ENCODE measurements at regions not wholly inside any gene's neighbourhood (a gene's known extent, or its start where the extent isn't known, plus 50 kb on each side); places are given as distances from the start of the nearest gene placed in this dataset.

DNA sequence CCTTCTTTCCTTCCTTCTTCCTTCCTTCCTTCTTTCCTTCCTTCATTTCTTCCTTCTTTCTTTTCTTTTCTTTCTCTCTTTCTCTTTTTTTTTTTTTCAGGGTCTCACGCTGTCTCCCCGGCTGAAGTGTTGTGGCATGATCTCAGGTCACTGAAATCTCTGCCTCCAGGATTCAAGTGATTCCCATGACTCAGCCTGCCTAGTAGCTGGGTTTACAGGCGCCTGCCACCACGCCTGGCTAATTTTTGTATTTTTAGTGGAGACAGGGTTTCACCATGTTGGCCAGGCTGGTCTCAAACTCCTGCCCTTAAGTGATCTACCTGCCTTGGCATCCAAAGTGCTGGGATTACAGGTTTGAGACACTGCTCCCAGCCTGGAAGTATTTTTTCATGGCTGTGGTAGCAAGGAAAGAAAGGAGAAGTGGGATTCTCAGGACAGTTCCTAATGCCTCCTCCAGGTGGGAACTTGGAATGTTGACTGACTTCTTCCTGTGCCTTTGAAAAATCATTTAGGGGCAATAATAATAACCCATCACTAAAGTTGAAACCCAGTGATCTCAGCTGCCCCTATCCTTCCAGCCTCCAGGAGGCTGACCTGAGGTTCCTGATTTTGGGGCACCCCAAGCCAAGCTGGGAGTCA lies 89.3 kb upstream of the CELF4 start:
- TF ChIP-seq, protein P1, sequence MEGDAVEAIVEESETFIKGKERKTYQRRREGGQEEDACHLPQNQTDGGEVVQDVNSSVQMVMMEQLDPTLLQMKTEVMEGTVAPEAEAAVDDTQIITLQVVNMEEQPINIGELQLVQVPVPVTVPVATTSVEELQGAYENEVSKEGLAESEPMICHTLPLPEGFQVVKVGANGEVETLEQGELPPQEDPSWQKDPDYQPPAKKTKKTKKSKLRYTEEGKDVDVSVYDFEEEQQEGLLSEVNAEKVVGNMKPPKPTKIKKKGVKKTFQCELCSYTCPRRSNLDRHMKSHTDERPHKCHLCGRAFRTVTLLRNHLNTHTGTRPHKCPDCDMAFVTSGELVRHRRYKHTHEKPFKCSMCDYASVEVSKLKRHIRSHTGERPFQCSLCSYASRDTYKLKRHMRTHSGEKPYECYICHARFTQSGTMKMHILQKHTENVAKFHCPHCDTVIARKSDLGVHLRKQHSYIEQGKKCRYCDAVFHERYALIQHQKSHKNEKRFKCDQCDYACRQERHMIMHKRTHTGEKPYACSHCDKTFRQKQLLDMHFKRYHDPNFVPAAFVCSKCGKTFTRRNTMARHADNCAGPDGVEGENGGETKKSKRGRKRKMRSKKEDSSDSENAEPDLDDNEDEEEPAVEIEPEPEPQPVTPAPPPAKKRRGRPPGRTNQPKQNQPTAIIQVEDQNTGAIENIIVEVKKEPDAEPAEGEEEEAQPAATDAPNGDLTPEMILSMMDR (IDR thresholded peaks at IDR 0.05): no peak
- TF ChIP-seq POLR2A (IDR thresholded peaks at IDR 0.05): no peak

All from Peyer's patch (tissue), 4 donors.